Activated T-cell treated with anti-CD3 and anti-CD28 coated beads, Interleukin-2, amount 50 U/mL, for 24 hours (primary cell): ENCODE measurements at regions not wholly inside any gene's neighbourhood (a gene's known extent, or its start where the extent isn't known, plus 50 kb on each side); places are given as distances from the start of the nearest gene placed in this dataset.

Experiments used
- DNase-seq: peaks from one replicate; pipeline ENCODE4 v3.0.0-alpha.2; 2020
- H3K27ac Mint-ChIP-seq: 2 replicates; pipeline ENCODE4 v1.8.0; 2020; ENCODE audit warnings: mild to moderate bottlenecking, mixed read lengths
- H3K27me3 Mint-ChIP-seq: 2 replicates; pipeline ENCODE4 v1.8.0; 2020; ENCODE audit warnings: mixed read lengths
- H3K36me3 Mint-ChIP-seq: 2 replicates; pipeline ENCODE4 v1.8.0; 2020; ENCODE audit warnings: low read depth, mixed read lengths
- H3K4me1 Mint-ChIP-seq: 2 replicates; pipeline ENCODE4 v1.8.0; 2020; ENCODE audit warnings: low read depth, mixed read lengths
- H3K4me3 Mint-ChIP-seq: 2 replicates; pipeline ENCODE4 v1.8.0; 2020; ENCODE audit warnings: mild to moderate bottlenecking, moderate library complexity, mixed read lengths
- H3K9me3 Mint-ChIP-seq: 2 replicates; pipeline ENCODE4 v1.8.0; 2020; ENCODE audit warnings: mixed read lengths

- Mint-ChIP-seq H3K4me1 (no peaks in the 10 kb centered on the region), H3K27me3 (peaks cover 12% of the 10 kb centered on the region), H3K9me3 (no peaks in the 10 kb centered on the region), H3K27ac (no peak overlapping the region), H3K36me3 (no peaks in the 10 kb centered on the region), H3K4me3 (no peak overlapping the region)
- DNase-seq: no peak
Observed at GRCh38 chr1:90494748-90495282, 222.3 kb downstream of the BARHL2 start.

- Mint-ChIP-seq H3K4me1 (no peaks in the 10 kb centered on the region), H3K27ac (no peak overlapping the region), H3K27me3 (peaks cover 3% of the 10 kb centered on the region)
Observed at GRCh38 chr1:90488451-90488850, 228.7 kb downstream of the BARHL2 start.

GRCh38 chr1:90486996-90487395, 230.1 kb downstream of the BARHL2 start:
- H3K36me3 Mint-ChIP-seq: no peaks in the 10 kb centered on the region
- H3K27ac Mint-ChIP-seq: no peak overlapping the region

More at GRCh38 chr1:90488451-90488850, 228.7 kb downstream of the BARHL2 start:
- no peak for DNase-seq
- no peak overlapping the region for H3K4me3 Mint-ChIP-seq
- H3K9me3 Mint-ChIP-seq: no peaks in the 10 kb centered on the region
- no peaks in the 10 kb centered on the region for H3K36me3 Mint-ChIP-seq

GRCh38 chr1:90486134-90486824, 230.8 kb downstream of the BARHL2 start:
- no peak for DNase-seq
- no peaks in the 10 kb centered on the region for H3K36me3 Mint-ChIP-seq
- no peak overlapping the region for H3K4me3 Mint-ChIP-seq
- H3K27ac Mint-ChIP-seq: no peak overlapping the region
- no peaks in the 10 kb centered on the region for H3K9me3 Mint-ChIP-seq
- no peaks in the 10 kb centered on the region for H3K4me1 Mint-ChIP-seq
- H3K27me3 Mint-ChIP-seq: peaks cover 3% of the 10 kb centered on the region

More at GRCh38 chr1:90486996-90487395, 230.1 kb downstream of the BARHL2 start:
- Mint-ChIP-seq H3K4me3 (no peak overlapping the region), H3K27me3 (peaks cover 3% of the 10 kb centered on the region), H3K4me1 (no peaks in the 10 kb centered on the region), H3K9me3 (no peaks in the 10 kb centered on the region)
- no peak for DNase-seq

GRCh38 chr1:90480271-90480835, 236.7 kb downstream of the BARHL2 start:
- Mint-ChIP-seq H3K36me3 (no peaks in the 10 kb centered on the region), H3K9me3 (no peaks in the 10 kb centered on the region), H3K27me3 (peaks cover 2% of the 10 kb centered on the region), H3K27ac (no peak overlapping the region), H3K4me1 (no peaks in the 10 kb centered on the region), H3K4me3 (no peak overlapping the region)
- DNase-seq: no peak

- DNase-seq: no peak
- no peaks in the 10 kb centered on the region for H3K9me3 Mint-ChIP-seq
- no peaks in the 10 kb centered on the region for H3K36me3 Mint-ChIP-seq
- H3K4me1 Mint-ChIP-seq: no peaks in the 10 kb centered on the region
- H3K27ac Mint-ChIP-seq: no peak overlapping the region
- H3K27me3 Mint-ChIP-seq: peaks cover 2% of the 10 kb centered on the region
- H3K4me3 Mint-ChIP-seq: no peak overlapping the region
Observed at GRCh38 chr1:90476994-90477393, 240.1 kb downstream of the BARHL2 start.

GRCh38 chr1:90476411-90476810, 240.7 kb downstream of the BARHL2 start:
- peaks cover 2% of the 10 kb centered on the region for H3K27me3 Mint-ChIP-seq
- no peaks in the 10 kb centered on the region for H3K4me1 Mint-ChIP-seq
- no peak for DNase-seq
- no peak overlapping the region for H3K27ac Mint-ChIP-seq
- H3K4me3 Mint-ChIP-seq: no peak overlapping the region
- no peaks in the 10 kb centered on the region for H3K36me3 Mint-ChIP-seq
- no peaks in the 10 kb centered on the region for H3K9me3 Mint-ChIP-seq

GRCh38 chr1:90475631-90476030, 241.5 kb downstream of the BARHL2 start:
- H3K27ac Mint-ChIP-seq: no peak overlapping the region
- peaks cover 2% of the 10 kb centered on the region for H3K27me3 Mint-ChIP-seq
- no peaks in the 10 kb centered on the region for H3K36me3 Mint-ChIP-seq
- H3K4me1 Mint-ChIP-seq: no peaks in the 10 kb centered on the region
- no peak for DNase-seq
- H3K4me3 Mint-ChIP-seq: no peak overlapping the region
- H3K9me3 Mint-ChIP-seq: no peaks in the 10 kb centered on the region

GRCh38 chr1:90474731-90475130, 242.4 kb downstream of the BARHL2 start:
- Mint-ChIP-seq H3K9me3 (no peaks in the 10 kb centered on the region), H3K36me3 (no peaks in the 10 kb centered on the region), H3K4me1 (no peaks in the 10 kb centered on the region), H3K4me3 (no peak overlapping the region), H3K27me3 (peaks cover 2% of the 10 kb centered on the region), H3K27ac (no peak overlapping the region)
- no peak for DNase-seq

- Mint-ChIP-seq H3K4me3 (no peak overlapping the region), H3K9me3 (no peaks in the 10 kb centered on the region), H3K36me3 (no peaks in the 10 kb centered on the region), H3K27me3 (peaks cover 2% of the 10 kb centered on the region), H3K4me1 (no peaks in the 10 kb centered on the region), H3K27ac (no peak overlapping the region)
- DNase-seq: no peak
Observed at GRCh38 chr1:90474158-90474557, 242.9 kb downstream of the BARHL2 start.

- Mint-ChIP-seq H3K27ac (no peak overlapping the region), H3K36me3 (no peaks in the 10 kb centered on the region), H3K27me3 (peaks cover 5% of the 10 kb centered on the region), H3K4me1 (no peaks in the 10 kb centered on the region), H3K4me3 (no peak overlapping the region), H3K9me3 (no peaks in the 10 kb centered on the region)
- DNase-seq: no peak
Observed at GRCh38 chr1:90472775-90473174, 244.3 kb downstream of the BARHL2 start.

- no peaks in the 10 kb centered on the region for H3K36me3 Mint-ChIP-seq
- no peak for DNase-seq
- H3K27ac Mint-ChIP-seq: no peak overlapping the region
- no peak overlapping the region for H3K4me3 Mint-ChIP-seq
- H3K4me1 Mint-ChIP-seq: no peaks in the 10 kb centered on the region
- H3K9me3 Mint-ChIP-seq: no peaks in the 10 kb centered on the region
- no peaks in the 10 kb centered on the region for H3K27me3 Mint-ChIP-seq
Observed at GRCh38 chr1:90459570-90459969, 257.5 kb downstream of the BARHL2 start.

GRCh38 chr1:90457985-90458384, 259.1 kb downstream of the BARHL2 start:
- H3K4me1 Mint-ChIP-seq: no peaks in the 10 kb centered on the region
- H3K4me3 Mint-ChIP-seq: no peak overlapping the region
- DNase-seq: no peak
- no peaks in the 10 kb centered on the region for H3K27me3 Mint-ChIP-seq
- no peak overlapping the region for H3K27ac Mint-ChIP-seq
- no peaks in the 10 kb centered on the region for H3K36me3 Mint-ChIP-seq
- H3K9me3 Mint-ChIP-seq: no peaks in the 10 kb centered on the region

- no peak overlapping the region for H3K4me3 Mint-ChIP-seq
- no peaks in the 10 kb centered on the region for H3K27me3 Mint-ChIP-seq
- no peaks in the 10 kb centered on the region for H3K9me3 Mint-ChIP-seq
- no peak overlapping the region for H3K27ac Mint-ChIP-seq
- no peaks in the 10 kb centered on the region for H3K4me1 Mint-ChIP-seq
- no peaks in the 10 kb centered on the region for H3K36me3 Mint-ChIP-seq
- DNase-seq: no peak
Observed at GRCh38 chr1:90452491-90452890, 264.6 kb downstream of the BARHL2 start.

GRCh38 chr1:90443354-90443753, 273.7 kb downstream of the BARHL2 start:
- Mint-ChIP-seq H3K9me3 (no peaks in the 10 kb centered on the region), H3K4me3 (no peak overlapping the region), H3K4me1 (no peaks in the 10 kb centered on the region), H3K27ac (no peak overlapping the region), H3K27me3 (no peaks in the 10 kb centered on the region), H3K36me3 (no peaks in the 10 kb centered on the region)
- DNase-seq: no peak
